ENCODE measurements at regions not wholly inside any gene's neighbourhood (a gene's known extent, or its start where the extent isn't known, plus 50 kb on each side); places are given as distances from the start of the nearest gene placed in this dataset.
"Not testable (repeated sequence)": the region's sequence is repeated elsewhere in the genome, so short reads cannot be mapped to it uniquely, and the experiment has no call there.

- DNase-seq (ENCODE audit: low read depth): no peak
Observed at GRCh38 chr14:71328954-71329353, 421.7 kb downstream of the PCNX1 start.

GRCh38 chr14:71331403-71331802 lies 424.1 kb downstream of the PCNX1 start:
- no peak for DNase-seq (ENCODE audit: low read depth)

DNA sequence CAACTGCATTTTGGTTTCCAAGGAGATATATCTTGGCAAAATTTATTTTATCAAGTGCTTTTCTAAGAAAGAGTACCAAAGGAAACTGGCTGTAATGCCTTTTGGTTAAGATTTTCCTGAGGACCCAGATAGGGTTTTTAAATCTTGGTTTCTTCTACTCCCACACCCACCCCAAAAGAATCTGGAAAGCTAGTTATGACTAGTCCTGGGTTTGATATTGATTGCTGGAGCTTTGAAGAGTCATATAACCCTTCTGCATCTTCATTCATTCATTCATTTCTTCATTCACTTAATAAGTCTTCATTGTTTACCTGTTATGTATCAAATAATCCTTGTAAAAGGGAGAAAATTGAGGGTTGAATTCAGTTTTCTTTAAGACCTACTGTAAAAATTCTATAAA lies 425.2 kb downstream of the PCNX1 start:
- DNase-seq (ENCODE audit: low read depth): no peak

- DNase-seq (ENCODE audit: low read depth): no peak
Observed at GRCh38 chr14:71333705-71334104, 426.4 kb downstream of the PCNX1 start.

- no peak for DNase-seq (ENCODE audit: low read depth)
Observed at GRCh38 chr14:71336489-71337192, 429.4 kb downstream of the PCNX1 start.

GRCh38 chr14:71338153-71338552 lies 430.9 kb downstream of the PCNX1 start:
- no peak for DNase-seq (ENCODE audit: low read depth)

DNA sequence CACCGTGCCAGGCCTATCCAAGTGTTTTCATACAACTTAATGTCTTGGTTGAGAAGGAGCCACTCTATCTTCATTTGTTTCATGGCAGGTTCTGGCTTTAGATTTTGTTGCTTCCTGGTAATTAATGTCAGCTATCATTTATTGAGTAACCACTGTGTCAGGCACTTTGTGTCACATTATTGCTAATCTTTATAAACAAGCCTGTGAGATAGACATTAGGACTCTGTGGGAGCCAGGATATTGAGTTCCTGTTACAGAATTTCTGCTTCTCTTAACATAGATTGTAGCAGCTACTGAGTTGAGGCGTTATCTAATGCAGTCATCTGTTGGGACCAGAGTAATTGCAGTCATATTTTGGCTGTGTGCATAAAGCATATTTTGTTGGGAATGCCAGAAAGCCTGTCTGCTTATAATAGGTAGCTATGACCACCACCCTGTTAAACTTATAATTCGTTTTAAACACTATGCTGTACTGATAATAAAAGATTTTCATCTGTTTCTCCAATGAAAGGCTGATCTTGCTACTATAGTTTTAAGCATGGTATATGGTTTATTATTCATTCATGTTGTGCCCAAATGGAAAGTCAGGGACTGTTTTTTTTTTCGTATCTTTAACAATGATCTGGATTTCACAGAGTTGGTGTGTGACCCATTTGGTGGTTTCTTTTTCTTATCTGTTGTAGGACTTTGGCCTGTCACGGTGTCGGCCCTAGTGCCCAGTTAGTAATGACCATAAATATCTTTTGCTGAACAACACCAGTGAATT lies 432.6 kb downstream of the PCNX1 start:
- DNase-seq (ENCODE audit: low read depth): no peak

DNA sequence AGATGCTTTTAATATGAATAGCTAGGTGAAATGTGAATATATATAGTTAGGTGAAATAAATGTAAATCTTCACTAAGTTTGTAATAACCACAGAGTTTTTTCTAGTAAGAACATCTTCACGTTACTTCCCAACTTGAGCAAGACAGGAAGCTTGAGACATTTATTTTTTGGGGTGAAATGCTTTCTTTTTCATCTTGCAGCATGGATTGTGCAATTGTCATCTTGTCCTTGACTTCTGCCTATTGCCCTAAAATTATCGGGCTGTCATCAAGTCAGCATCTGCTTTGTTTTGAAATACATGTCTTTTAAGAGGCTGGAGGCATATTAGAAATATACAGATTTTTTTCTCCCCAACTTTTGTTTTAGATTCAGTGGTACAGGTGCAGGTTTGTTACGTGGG lies 433.9 kb downstream of the PCNX1 start:
- DNase-seq (ENCODE audit: low read depth): no peak

GRCh38 chr14:71343724-71344123 lies 436.5 kb downstream of the PCNX1 start:
- no peak for DNase-seq (ENCODE audit: low read depth)

GRCh38 chr14:71344506-71344905 lies 437.2 kb downstream of the PCNX1 start:
- DNase-seq (ENCODE audit: low read depth): no peak

GRCh38 chr14:71346685-71347084 lies 439.4 kb downstream of the PCNX1 start:
- no peak for DNase-seq (ENCODE audit: low read depth)

DNA sequence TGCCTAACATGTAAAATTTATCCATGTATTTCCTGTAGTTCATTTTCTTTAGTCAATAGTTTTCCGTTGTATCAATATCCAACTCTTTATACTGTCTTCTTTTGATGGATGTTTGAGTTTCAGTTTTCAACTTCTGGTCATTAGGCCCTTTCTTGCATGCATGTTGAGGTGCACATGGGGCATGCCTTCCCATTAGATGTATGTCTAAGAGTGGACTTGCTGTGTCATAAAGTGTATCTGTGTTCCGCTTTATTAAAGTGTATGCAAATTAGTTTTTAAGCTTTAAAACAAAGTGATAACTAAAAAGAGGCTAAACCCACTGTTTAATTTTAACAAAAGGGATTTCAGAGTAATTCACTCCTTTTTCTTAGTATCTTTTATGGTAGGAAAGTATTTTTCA lies 441.1 kb downstream of the PCNX1 start:
- DNase-seq (ENCODE audit: low read depth): no peak

- no peak for DNase-seq (ENCODE audit: low read depth)
Observed at GRCh38 chr14:71348817-71349216, 441.6 kb downstream of the PCNX1 start.

GRCh38 chr14:71354142-71354541 lies 446.9 kb downstream of the PCNX1 start:
- no peak for DNase-seq (ENCODE audit: low read depth)

GRCh38 chr14:71354801-71355200 lies 447.5 kb downstream of the PCNX1 start:
- DNase-seq (ENCODE audit: low read depth): no peak

DNA sequence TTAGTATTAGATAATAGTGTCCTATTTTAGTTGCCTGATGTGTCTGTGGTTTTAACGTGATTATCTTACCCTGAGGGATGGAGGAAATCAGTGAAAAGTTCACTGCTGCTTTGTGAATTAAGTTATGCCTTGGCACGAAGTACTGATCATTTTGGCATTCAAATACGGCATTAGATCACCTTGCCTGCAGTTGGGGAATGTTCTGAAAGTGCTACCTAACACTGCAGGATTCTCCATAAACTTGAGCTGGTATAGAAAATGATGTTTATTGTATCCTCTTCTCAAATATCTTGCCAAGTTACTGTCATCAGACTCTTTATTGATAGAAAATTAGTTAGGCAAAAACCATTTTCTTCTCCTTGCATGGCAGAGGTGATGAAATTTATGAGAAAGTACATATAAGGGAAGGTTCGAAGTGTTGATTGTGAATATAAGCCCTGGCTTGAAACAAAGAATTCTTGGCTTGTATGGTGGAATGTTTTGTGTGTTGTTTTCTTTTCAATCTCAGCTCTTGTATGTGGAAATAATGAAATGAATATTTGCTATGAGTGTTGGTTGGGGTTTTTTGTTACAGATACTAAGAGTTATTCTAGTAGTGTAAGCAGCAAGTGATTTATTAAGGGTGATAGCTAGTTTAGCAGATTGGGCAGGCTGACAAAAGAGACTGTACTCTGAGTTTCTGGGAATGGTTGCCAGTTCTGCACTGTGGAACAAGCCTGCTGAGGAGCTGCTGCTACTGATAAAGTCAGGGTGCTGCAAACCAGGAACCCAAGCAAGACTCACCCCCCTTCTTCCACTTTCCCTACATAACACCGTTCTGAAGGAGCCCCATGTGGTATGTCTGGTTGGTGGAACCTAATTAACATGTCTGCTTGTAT lies 448.3 kb downstream of the PCNX1 start:
- DNase-seq (ENCODE audit: low read depth): no peak

DNA sequence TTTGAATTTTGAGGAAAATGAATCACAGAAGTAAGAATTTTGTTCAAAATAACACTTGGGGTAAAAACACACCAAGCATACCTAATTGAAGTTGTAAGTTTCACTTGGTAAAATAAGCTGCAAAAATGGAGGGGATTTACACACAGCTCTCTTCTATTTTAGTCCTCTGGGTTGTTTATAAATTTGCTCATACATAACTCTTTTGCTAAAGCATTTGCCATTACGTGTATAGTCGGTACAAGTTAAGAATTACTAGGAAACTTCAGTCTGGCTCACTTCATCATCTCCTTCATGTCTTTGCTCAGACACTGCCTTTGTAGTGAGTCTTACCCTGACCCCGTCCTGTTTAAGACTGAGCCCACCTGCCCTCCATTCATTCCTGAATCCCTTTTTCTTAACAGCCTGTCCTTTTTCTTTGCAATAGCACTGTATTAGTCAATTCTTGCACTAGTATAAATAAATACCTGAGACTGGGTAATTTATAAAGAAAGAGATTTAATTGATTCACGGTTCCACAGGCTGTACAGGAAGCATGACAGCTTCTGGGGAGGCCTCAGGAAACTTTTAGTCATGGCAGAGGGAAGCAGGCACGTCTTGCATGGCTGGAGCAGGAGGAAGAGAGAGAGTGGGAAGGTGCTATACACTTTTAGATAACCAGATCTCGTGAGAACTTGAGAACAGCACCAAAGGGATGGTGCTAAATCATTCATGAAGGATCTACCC lies 451.1 kb downstream of the PCNX1 start:
- DNase-seq (ENCODE audit: low read depth): no peak

DNA sequence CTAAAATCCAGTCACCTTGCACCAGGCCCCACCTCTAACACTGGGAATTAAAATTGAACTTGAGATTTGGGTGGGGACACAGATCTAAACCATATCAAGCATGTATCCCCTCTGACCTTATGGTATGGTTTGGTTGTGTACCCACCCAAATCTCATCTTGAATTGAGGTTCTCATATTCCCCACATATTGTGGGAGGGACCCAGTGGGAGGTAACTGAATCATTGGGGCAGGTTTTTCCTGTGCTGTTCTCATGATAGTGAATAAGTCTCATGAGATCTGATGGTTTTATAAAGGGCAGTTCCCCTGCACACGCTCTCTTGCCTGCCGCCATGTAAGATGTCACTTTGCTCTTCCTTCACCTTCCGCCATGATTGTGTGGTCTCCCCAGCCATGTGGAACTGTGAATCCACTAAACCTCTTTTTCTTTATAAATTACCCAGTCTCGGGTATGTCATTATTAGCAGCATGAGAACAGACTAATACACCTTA lies 451.7 kb downstream of the PCNX1 start:
- not testable (repeated sequence) for DNase-seq (ENCODE audit: low read depth)

- no peak for DNase-seq (ENCODE audit: low read depth)
Observed at GRCh38 chr14:71359823-71360222, 452.6 kb downstream of the PCNX1 start.

GRCh38 chr14:71361336-71361735 lies 454.1 kb downstream of the PCNX1 start:
- no peak for DNase-seq (ENCODE audit: low read depth)

DNA sequence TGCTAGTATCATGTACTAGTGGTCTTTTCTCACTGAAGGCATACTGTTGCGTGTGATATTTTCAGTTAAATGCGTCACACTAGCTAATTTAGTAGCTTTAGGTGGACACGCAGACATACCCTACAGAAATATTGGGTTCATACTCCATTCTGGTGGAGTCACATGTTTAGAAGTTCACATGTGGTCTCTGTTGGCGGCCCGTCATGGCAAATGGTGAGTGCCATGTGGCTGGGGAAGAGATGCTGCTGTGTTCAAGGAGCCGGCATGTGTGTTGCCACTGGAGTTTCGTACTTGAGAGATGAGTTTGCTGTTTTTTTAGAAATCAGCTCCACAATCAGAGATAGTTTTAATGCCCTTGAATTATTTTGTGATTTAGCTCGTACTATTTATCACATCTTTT lies 454.6 kb downstream of the PCNX1 start:
- no peak for DNase-seq (ENCODE audit: low read depth)

DNA sequence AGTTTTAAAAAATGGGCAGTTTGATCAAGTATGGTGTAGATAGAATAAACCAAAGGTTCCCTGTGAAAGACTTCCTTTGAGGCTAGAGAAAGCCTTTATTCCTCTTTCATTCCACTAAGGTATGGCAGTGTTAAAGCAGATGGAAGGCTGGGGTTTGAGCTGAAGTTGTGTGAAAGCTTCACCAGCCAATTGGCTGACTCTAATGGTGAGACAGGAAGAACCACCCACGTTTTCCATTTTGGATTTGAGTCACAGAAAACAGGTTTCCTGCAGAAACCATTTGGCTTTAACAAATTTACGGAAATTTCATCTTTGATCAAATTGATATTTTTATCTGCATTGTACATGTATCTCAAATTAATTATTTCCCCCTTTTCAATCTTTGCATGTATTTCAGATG lies 455.0 kb downstream of the PCNX1 start:
- DNase-seq (ENCODE audit: low read depth): no peak
